NOMO-1 treated with dmso at 0.1 percent for 144 hours (cell line): ENCODE measurements at regions not wholly inside any gene's neighbourhood (a gene's known extent, or its start where the extent isn't known, plus 50 kb on each side); places are given as distances from the start of the nearest gene placed in this dataset.

ENCODE experiments used
- DNase-seq: peaks from one replicate; lab custom pipeline; 2025; ENCODE audit not compliant: unreplicated experiment; lab: John Stamatoyannopoulos, UW

GRCh38 chr13:73970421-73971055 is 163.7 kb downstream of the KLF12 start:
- no peak for DNase-seq

- no peak for DNase-seq
Measured at GRCh38 chr13:73967397-73968165, 166.6 kb downstream of the KLF12 start.

- no peak for DNase-seq
Measured at GRCh38 chr13:73966331-73966730, 167.9 kb downstream of the KLF12 start.

- DNase-seq, result no peak
Measured at GRCh38 chr13:73962284-73962683, 171.9 kb downstream of the KLF12 start.

- no peak for DNase-seq
Measured at GRCh38 chr13:73961181-73961580, 173.0 kb downstream of the KLF12 start.

GRCh38 chr13:73960474-73960873 is 173.7 kb downstream of the KLF12 start:
- no peak for DNase-seq

GRCh38 chr13:73958657-73959397 is 175.4 kb downstream of the KLF12 start:
- no peak for DNase-seq

- DNase-seq, result no peak
Measured at GRCh38 chr13:73957889-73958288, 176.3 kb downstream of the KLF12 start.

- DNase-seq, result no peak
Measured at GRCh38 chr13:73956795-73957408, 177.3 kb downstream of the KLF12 start.

- no peak for DNase-seq
Measured at GRCh38 chr13:73955977-73956500, 178.2 kb downstream of the KLF12 start.

GRCh38 chr13:73954808-73955207 is 179.4 kb downstream of the KLF12 start:
- DNase-seq, result no peak

- no peak for DNase-seq
Measured at GRCh38 chr13:73952648-73953047, 181.6 kb downstream of the KLF12 start.

- DNase-seq, result no peak
Measured at GRCh38 chr13:73948848-73949529, 185.2 kb downstream of the KLF12 start.

GRCh38 chr13:73945871-73946270 is 188.3 kb downstream of the KLF12 start:
- no peak for DNase-seq

- DNase-seq, result no peak
Measured at GRCh38 chr13:73945382-73945781, 188.8 kb downstream of the KLF12 start.

GRCh38 chr13:73943965-73944233 is 190.3 kb downstream of the KLF12 start:
- DNase-seq, result no peak

- no peak for DNase-seq
Measured at GRCh38 chr13:73943137-73943964, 190.9 kb downstream of the KLF12 start.

GRCh38 chr13:73941752-73942151 is 192.5 kb downstream of the KLF12 start:
- DNase-seq, result no peak

- no peak for DNase-seq
Measured at GRCh38 chr13:73940098-73940497, 194.1 kb downstream of the KLF12 start.

- DNase-seq, result no peak
Measured at GRCh38 chr13:73939603-73940002, 194.6 kb downstream of the KLF12 start.
